ENCODE measurements at regions not wholly inside any gene's neighbourhood (a gene's known extent, or its start where the extent isn't known, plus 50 kb on each side); places are given as distances from the start of the nearest gene placed in this dataset.

DNA sequence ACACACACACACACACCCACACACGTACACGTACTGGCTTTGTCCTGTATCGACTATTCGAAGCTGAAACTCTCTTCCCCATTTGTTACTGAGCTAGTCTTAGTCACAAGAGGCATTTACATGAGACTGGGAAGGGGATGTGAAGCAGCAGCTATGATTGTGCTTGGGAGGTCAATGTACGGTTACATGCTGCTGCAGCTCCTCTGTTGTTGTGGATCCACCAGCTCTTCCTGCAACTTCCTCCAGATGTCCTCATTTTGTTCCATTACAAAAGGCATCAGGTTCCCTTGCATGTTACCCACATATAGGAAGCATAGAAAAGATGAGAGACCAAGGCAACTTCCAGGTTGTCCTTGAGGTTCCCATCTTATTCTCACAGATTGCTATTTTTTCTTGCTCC lies 612.4 kb upstream of the IMPG1 start:
- Histone ChIP-seq H3K4me1 (no peaks in the 10 kb centered on the region), H3K36me3 (no peaks in the 10 kb centered on the region), H3K27ac (no peak overlapping the region), H3K9me3 (no peaks in the 10 kb centered on the region), H3K27me3 (no peaks in the 10 kb centered on the region), H3K4me3 (no peak overlapping the region)
- TF ChIP-seq, protein P1, sequence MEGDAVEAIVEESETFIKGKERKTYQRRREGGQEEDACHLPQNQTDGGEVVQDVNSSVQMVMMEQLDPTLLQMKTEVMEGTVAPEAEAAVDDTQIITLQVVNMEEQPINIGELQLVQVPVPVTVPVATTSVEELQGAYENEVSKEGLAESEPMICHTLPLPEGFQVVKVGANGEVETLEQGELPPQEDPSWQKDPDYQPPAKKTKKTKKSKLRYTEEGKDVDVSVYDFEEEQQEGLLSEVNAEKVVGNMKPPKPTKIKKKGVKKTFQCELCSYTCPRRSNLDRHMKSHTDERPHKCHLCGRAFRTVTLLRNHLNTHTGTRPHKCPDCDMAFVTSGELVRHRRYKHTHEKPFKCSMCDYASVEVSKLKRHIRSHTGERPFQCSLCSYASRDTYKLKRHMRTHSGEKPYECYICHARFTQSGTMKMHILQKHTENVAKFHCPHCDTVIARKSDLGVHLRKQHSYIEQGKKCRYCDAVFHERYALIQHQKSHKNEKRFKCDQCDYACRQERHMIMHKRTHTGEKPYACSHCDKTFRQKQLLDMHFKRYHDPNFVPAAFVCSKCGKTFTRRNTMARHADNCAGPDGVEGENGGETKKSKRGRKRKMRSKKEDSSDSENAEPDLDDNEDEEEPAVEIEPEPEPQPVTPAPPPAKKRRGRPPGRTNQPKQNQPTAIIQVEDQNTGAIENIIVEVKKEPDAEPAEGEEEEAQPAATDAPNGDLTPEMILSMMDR (IDR thresholded peaks at IDR 0.05) = no peak
- intact Hi-C loops (cut with DNase I) = loop anchor here (10.0 kb wide), 1 partner anchor 780 kb away; the partner anchor contains the start of gene HTR1B
- no peak for DNase-seq (ENCODE audit: low spot score in 2 of 2)

DNA sequence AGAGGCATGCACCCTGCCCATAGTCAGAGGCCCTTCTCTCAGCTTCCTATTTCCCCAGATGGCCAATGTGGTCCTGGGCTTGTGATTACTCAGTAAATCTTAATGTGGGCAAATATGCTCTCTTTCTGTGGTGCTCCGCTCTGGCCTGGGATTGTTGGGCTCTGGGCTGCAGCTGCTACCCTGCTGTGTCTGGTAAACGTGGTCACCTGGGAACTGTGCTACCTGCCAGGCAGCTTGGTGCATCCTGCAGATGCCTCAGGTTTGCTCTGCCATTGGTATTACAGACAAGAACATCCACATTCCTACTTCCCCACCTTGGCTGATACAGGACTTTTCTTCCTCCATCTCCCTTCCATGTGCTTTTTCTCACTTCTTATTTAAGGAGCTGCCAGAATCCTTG lies 611.5 kb upstream of the IMPG1 start:
- Histone ChIP-seq H3K4me1 (no peaks in the 10 kb centered on the region), H3K27me3 (no peaks in the 10 kb centered on the region), H3K36me3 (no peaks in the 10 kb centered on the region), H3K27ac (no peak overlapping the region), H3K9me3 (no peaks in the 10 kb centered on the region), H3K4me3 (no peak overlapping the region)
- TF ChIP-seq, protein P1 (IDR thresholded peaks at IDR 0.05) = no peak
- intact Hi-C loops (cut with DNase I) = loop anchor here (10.0 kb wide), 1 partner anchor 781 kb away; the partner anchor contains the start of gene HTR1B
- no peak for DNase-seq (ENCODE audit: low spot score in 2 of 2)

DNA sequence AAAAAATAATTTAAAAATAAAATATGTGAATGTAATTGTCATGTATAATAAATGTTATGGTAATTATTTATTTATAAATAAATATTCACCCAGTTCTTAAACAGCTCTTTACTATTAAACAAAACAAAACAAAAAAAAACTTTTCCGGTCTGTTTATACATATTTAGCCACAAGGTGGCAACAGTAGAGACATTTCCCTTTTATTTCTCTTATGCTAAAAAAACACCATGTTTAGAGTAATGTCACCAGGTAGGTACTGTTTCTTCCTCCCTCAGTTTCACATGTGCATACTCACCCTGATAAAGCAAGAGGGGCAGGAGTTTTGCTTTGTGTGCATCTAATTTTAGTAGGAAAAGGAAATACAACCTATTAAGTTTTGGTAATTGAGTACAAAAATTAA lies 610.4 kb upstream of the IMPG1 start:
- intact Hi-C loops (cut with DNase I) = loop anchor here (10.0 kb wide), 1 partner anchor 782 kb away; the partner anchor contains the start of gene HTR1B
- H3K9me3 ChIP-seq = no peaks in the 10 kb centered on the region
- TF ChIP-seq, protein P1 (IDR thresholded peaks at IDR 0.05) = peak in 2 of 3 experiments; percentile 23 to 42

DNA sequence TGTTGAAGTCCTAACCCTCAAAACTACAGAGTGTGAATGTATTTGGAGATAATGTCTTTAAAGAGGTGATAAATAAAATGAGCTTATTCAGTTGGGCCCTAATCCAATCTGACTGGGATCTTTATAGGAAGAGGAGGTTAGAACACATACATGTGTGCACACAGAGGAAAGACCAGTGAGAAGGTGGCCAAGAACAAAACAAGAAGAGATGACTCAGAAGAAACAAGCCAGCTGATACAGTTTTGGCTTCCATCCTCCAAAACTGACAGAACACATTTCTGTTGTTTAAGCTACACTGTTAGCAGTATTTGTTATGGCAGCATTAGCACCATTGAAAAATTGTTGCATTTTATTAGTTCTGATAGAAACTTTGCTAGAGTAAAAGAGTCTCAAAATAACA lies 609.3 kb upstream of the IMPG1 start:
- intact Hi-C loops (cut with DNase I) = loop anchor here (10.0 kb wide), 1 partner anchor 783 kb away; the partner anchor contains the start of gene HTR1B

More for the DNA sequence above, 610.4 kb upstream of the IMPG1 start:
- Histone ChIP-seq H3K27ac (no peak overlapping the region), H3K36me3 (no peaks in the 10 kb centered on the region), H3K4me3 (no peak overlapping the region), H3K4me1 (no peaks in the 10 kb centered on the region), H3K27me3 (no peaks in the 10 kb centered on the region)
- DNase-seq (ENCODE audit: low spot score in 2 of 2) = no peak

DNA sequence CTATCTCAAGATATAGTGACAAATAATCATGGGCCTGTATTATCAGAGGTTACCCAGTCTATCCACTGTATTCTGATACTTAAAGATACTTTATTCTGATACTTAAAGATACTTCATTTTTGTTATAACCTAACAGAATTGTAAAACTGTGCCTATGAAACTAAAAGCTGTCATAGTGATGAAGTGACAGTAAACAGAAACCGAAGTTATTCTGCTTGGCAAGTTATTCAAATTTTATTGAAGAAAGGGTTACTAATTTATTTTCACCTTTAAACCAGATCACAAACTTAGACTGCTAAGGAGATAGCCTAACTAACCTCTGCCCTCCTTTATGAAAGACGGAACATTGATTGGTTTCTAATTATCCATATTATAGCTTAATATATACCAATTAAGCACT lies 604.6 kb upstream of the IMPG1 start:
- no peak overlapping the region for H3K4me3 ChIP-seq
- intact Hi-C loops (cut with DNase I) = no loop called here
- H3K4me1 ChIP-seq = no peaks in the 10 kb centered on the region
- TF ChIP-seq, protein P1 (IDR thresholded peaks at IDR 0.05) = no peak
- DNase-seq (ENCODE audit: low spot score in 2 of 2) = no peak
- no peaks in the 10 kb centered on the region for H3K9me3 ChIP-seq
- H3K36me3 ChIP-seq = no peaks in the 10 kb centered on the region
- H3K27me3 ChIP-seq = no peaks in the 10 kb centered on the region
- no peak overlapping the region for H3K27ac ChIP-seq

More for the DNA sequence above, 609.3 kb upstream of the IMPG1 start:
- Histone ChIP-seq H3K4me1 (no peaks in the 10 kb centered on the region), H3K27ac (no peak overlapping the region), H3K9me3 (no peaks in the 10 kb centered on the region), H3K27me3 (no peaks in the 10 kb centered on the region), H3K36me3 (no peaks in the 10 kb centered on the region), H3K4me3 (no peak overlapping the region)
- TF ChIP-seq, protein P1 (IDR thresholded peaks at IDR 0.05) = no peak
- DNase-seq (ENCODE audit: low spot score in 2 of 2) = no peak

DNA sequence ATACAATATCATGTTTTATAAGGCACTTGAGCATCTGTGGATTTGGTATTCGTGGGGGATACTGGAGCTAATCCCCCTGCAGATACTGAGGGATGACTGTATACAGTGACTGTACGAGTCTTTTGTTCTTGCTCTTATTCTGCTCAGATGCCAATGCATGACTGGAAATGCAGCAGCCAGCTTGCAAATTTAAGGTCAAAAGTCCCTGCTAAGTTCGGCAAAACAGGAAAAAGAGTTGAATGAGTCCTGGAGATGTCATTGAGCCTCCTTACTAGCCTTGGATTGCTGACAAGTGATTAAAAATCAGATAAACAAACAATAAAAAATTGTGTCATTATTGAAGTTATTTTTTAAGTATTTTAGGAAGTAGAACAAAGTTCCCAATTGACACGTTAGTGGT lies 599.3 kb upstream of the IMPG1 start:
- TF ChIP-seq, protein P1 (IDR thresholded peaks at IDR 0.05) = no peak
- no peaks in the 10 kb centered on the region for H3K27me3 ChIP-seq
- intact Hi-C loops (cut with DNase I) = no loop called here
- no peak overlapping the region for H3K4me3 ChIP-seq
- no peak overlapping the region for H3K27ac ChIP-seq
- DNase-seq (ENCODE audit: low spot score in 2 of 2) = no peak
- no peaks in the 10 kb centered on the region for H3K4me1 ChIP-seq
- no peaks in the 10 kb centered on the region for H3K36me3 ChIP-seq
- H3K9me3 ChIP-seq = no peaks in the 10 kb centered on the region
